ENCODE measurements at regions not wholly inside any gene's neighbourhood (a gene's known extent, or its start where the extent isn't known, plus 50 kb on each side); places are given as distances from the start of the nearest gene placed in this dataset.

DNA sequence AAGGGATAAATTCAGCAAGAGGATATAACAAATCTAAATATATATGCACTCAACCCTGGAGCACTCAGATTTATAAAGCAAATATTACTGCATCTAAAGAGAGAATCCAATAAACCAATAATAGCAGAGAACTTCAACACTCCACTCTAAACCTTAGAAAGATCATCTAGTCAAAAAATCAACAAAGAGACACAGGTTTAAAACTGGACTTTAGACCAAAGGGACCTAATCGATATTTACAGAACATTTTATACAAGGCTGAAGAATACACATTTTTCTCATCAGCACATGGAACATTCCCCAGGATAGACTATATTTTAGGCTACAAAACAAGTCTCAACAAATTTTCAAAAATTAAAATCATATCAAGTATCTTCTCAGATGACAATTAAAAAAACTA is 379.0 kb downstream of the GBE1 start:
- Mint-ChIP-seq H3K36me3 (ENCODE audit: low read depth) (no peaks in the 10 kb centered on the region), H3K4me3 (no peak overlapping the region), H3K9me3 (peaks cover 2% of the 10 kb centered on the region), H3K27me3 (ENCODE audit: low read depth) (no peaks in the 10 kb centered on the region), H3K27ac (no peak overlapping the region), H3K4me1 (no peaks in the 10 kb centered on the region)
- TF ChIP-seq, protein P1, sequence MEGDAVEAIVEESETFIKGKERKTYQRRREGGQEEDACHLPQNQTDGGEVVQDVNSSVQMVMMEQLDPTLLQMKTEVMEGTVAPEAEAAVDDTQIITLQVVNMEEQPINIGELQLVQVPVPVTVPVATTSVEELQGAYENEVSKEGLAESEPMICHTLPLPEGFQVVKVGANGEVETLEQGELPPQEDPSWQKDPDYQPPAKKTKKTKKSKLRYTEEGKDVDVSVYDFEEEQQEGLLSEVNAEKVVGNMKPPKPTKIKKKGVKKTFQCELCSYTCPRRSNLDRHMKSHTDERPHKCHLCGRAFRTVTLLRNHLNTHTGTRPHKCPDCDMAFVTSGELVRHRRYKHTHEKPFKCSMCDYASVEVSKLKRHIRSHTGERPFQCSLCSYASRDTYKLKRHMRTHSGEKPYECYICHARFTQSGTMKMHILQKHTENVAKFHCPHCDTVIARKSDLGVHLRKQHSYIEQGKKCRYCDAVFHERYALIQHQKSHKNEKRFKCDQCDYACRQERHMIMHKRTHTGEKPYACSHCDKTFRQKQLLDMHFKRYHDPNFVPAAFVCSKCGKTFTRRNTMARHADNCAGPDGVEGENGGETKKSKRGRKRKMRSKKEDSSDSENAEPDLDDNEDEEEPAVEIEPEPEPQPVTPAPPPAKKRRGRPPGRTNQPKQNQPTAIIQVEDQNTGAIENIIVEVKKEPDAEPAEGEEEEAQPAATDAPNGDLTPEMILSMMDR (IDR thresholded peaks at IDR 0.05; ENCODE audit: unreplicated experiment in 3 of 3): no peak

DNA sequence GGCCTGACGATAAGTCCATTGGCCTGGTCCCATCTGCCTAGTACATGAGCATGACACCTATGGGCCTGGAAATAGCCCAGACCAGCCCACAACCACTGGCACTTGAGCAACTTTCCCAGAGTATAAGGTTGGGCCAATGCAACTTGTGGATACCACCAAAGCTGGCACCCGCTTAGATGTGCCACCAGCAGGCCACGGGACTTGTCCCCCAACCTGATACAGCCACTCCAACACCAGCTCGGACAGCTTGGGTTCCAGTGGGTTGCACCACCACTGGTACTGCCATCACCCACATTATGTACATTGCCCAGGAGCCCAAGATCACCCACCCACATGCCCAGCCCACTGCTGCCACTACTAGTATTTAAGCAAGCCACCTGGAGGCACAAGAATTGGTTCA is 381.2 kb downstream of the GBE1 start:
- TF ChIP-seq, protein P1 (IDR thresholded peaks at IDR 0.05; ENCODE audit: unreplicated experiment in 3 of 3): no peak
- Mint-ChIP-seq H3K4me3 (no peak overlapping the region), H3K27me3 (ENCODE audit: low read depth) (no peaks in the 10 kb centered on the region), H3K27ac (no peak overlapping the region), H3K36me3 (ENCODE audit: low read depth) (no peaks in the 10 kb centered on the region), H3K4me1 (no peaks in the 10 kb centered on the region), H3K9me3 (peaks cover 2% of the 10 kb centered on the region)

DNA sequence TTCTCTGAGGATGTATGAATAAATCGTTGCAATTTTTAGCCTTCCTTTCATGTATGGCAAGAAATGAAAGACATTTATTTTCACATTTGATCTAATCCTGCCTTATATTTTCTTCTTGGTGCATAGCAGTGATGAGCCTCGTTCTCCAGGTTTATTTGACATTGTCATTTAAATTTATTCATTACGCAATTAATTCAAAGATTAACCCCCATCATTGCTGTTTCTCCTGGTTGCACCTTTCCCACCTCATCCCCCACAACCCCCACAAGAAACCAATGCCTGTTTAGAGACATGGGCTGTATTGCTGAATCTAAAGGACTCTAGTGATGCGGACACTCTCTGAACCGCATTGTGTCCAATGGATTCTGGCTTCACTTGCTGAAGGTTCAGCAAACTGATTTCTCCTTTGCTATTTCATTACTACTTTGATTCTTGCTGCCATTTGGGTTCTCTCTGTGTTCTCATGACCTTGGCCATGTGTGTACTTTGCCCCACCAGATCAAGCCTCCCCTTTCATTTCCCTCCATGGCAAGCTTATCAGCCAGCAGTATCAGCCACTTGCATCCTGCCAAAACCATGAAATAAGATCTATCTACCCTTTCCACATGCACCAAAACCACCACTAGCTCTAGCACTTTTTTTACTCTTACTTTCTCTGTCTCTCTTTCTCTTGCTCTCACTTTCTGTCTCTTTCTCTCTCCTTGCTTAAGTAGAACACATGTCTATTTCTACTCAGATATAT is 382.7 kb downstream of the GBE1 start:
- H3K4me3 Mint-ChIP-seq: no peak overlapping the region

DNA sequence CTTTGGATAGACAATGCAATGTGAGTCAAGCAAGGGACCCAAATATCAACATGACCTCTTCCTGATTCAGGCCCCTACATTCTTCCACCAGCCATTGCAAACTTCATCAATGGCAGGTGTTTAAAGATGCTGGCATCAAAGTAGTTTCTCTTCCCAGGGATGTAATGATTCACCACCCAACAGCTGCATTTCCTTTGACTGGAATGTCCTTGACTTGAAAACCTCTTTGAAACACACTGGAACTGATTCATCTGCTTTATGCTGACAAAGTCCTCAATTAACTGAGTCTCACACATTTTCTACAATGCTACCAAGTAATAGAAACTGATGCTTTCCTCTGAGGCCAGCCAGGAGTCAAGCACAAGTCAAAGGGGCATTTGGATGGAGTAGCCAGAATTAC is 385.5 kb downstream of the GBE1 start:
- no peak overlapping the region for H3K4me3 Mint-ChIP-seq
- H3K36me3 Mint-ChIP-seq (ENCODE audit: low read depth): no peaks in the 10 kb centered on the region
- TF ChIP-seq, protein P1 (IDR thresholded peaks at IDR 0.05; ENCODE audit: unreplicated experiment in 3 of 3): no peak
- H3K27me3 Mint-ChIP-seq (ENCODE audit: low read depth): no peaks in the 10 kb centered on the region
- no peaks in the 10 kb centered on the region for H3K4me1 Mint-ChIP-seq
- H3K9me3 Mint-ChIP-seq: no peaks in the 10 kb centered on the region
- H3K27ac Mint-ChIP-seq: no peak overlapping the region

More for the DNA sequence above, 382.7 kb downstream of the GBE1 start:
- H3K27ac Mint-ChIP-seq: no peak overlapping the region
- no peaks in the 10 kb centered on the region for H3K4me1 Mint-ChIP-seq
- TF ChIP-seq, protein P1 (IDR thresholded peaks at IDR 0.05; ENCODE audit: unreplicated experiment in 3 of 3): no peak
- no peaks in the 10 kb centered on the region for H3K36me3 Mint-ChIP-seq (ENCODE audit: low read depth)
- H3K9me3 Mint-ChIP-seq: peaks cover 2% of the 10 kb centered on the region
- H3K27me3 Mint-ChIP-seq (ENCODE audit: low read depth): no peaks in the 10 kb centered on the region

DNA sequence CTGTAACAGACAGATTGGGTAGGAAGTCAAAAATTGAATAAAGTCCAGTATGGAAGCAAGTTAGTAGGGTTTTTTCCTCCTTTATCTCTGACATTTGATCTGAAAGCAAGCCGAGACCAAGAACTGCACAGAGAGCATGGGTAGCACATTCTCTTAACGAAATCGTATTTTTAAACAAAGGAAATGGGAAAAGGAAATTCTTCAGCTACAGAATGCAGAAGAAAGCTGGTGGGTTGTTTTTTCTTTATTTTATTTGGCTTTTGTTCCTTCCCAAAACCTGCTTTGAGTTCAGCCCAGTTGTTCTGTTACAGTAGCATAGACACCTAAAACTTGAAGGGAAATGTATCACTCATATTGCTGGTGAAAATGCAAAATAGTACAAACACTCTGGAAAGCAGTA is 397.0 kb downstream of the GBE1 start:
- Mint-ChIP-seq H3K27me3 (ENCODE audit: low read depth) (no peaks in the 10 kb centered on the region), H3K9me3 (peaks cover 13% of the 10 kb centered on the region), H3K27ac (no peak overlapping the region), H3K4me1 (no peaks in the 10 kb centered on the region), H3K36me3 (ENCODE audit: low read depth) (no peaks in the 10 kb centered on the region), H3K4me3 (no peak overlapping the region)
- TF ChIP-seq, protein P1 (IDR thresholded peaks at IDR 0.05; ENCODE audit: unreplicated experiment in 3 of 3): no peak

DNA sequence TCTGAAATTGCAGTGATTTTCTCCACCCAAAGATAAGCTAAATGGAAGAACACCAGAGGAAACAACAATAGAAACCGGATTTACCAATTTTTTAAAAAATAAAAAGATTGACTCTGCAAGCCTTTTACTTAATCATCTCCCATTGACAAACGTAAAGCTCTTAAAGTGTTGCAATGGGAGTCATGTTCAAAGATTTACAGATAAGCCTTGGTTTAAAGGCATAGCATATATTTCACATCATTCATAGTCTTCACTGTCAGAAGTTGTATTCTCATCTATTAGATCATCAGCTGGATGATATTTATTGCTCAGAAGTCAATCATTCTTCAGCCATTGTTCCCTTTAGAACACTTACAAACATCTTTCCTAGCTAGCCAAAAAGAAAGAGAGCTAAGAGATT is 397.6 kb downstream of the GBE1 start:
- H3K4me3 Mint-ChIP-seq: no peak overlapping the region
- H3K27ac Mint-ChIP-seq: no peak overlapping the region

More for the DNA sequence above, 397.6 kb downstream of the GBE1 start:
- peaks cover 13% of the 10 kb centered on the region for H3K9me3 Mint-ChIP-seq
- H3K27me3 Mint-ChIP-seq (ENCODE audit: low read depth): no peaks in the 10 kb centered on the region
- TF ChIP-seq, protein P1 (IDR thresholded peaks at IDR 0.05; ENCODE audit: unreplicated experiment in 3 of 3): no peak
- H3K36me3 Mint-ChIP-seq (ENCODE audit: low read depth): no peaks in the 10 kb centered on the region
- no peaks in the 10 kb centered on the region for H3K4me1 Mint-ChIP-seq

Data from nephron (organoid).